Peyer's patch (tissue), 4 donors: ENCODE measurements at regions not wholly inside any gene's neighbourhood (a gene's known extent, or its start where the extent isn't known, plus 50 kb on each side); places are given as distances from the start of the nearest gene placed in this dataset.

Source experiments
- DNase-seq, 3 donors: peaks; one replicate each; pipeline ENCODE4 v3.0.0-alpha.2; 2017 to 2019
- H3K27ac ChIP-seq, 4 donors: fragments of 200-600 bp; sonication (generic); one replicate each; pipeline ENCODE4 v1.5.1; 2016 to 2019
- H3K27me3 ChIP-seq, 2 donors: fragments of 200-600 bp; sonication (generic); one replicate each; pipeline ENCODE4 v1.5.1; 2019
- H3K36me3 ChIP-seq, 3 donors: fragments of 200-600 bp; sonication (generic); one replicate each; pipeline ENCODE4 v1.5.1; 2016 to 2019
- H3K4me1 ChIP-seq, 4 donors: fragments of 200-600 bp; sonication (generic); one replicate each; pipeline ENCODE4 v1.5.1; 2016 to 2019
- H3K4me3 ChIP-seq, 4 donors: fragments of 200-600 bp; sonication (generic); 1 replicate in 3 of 4; 2 replicates in 1 of 4; pipeline ENCODE4 v1.5.1; 2016 to 2019; ENCODE audit warnings: mild to moderate bottlenecking in 1 of 4
- H3K9me3 ChIP-seq, 4 donors: fragments of 200-600 bp; sonication (generic); one replicate each; pipeline ENCODE4 v1.5.1; 2016 to 2019; ENCODE audit warnings: mild to moderate bottlenecking in 1 of 4
- POLR2A ChIP-seq, 2 donors: fragments of 450-650 bp; IDR thresholded peaks; one replicate each; pipeline ENCODE4 v1.5.1; 2017; ENCODE audit warnings: antibody characterized with exemption in 2 of 2, mild to moderate bottlenecking in 2 of 2, moderate library complexity in 2 of 2
- TF ChIP-seq, protein P1 (sequence below), 6 experiments: fragments of 450-650 bp in 4 of 6; fragments of 200-600 bp in 2 of 6; sonication (generic) in 1 of 6; IDR thresholded peaks; one replicate each; pipeline ENCODE4 v1.5.1; 2017 to 2019; ENCODE audit warnings: antibody characterized with exemption in 6 of 6, mild to moderate bottlenecking in 3 of 6, moderate library complexity in 1 of 6

DNA sequence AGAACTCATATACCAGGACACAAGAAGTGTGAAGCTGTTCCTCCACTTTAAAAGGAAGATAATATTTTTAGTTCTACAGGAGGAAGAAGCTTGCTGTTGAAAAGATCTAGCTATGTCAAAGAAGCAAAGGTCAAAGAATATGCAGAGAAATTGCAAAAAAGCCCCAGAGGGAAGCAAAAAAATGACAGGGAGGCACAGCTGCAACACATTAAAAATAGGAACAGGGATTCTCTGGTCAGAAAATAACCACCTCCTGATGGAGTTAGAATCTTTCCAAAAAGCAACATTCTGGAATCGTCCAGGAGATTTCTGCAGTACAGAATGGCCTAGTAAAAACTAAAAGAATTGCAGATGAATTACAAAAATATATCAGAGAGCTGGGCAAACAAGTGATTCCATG is 238.9 kb upstream of the PRMT6 start:
- DNase-seq: no peak

DNA sequence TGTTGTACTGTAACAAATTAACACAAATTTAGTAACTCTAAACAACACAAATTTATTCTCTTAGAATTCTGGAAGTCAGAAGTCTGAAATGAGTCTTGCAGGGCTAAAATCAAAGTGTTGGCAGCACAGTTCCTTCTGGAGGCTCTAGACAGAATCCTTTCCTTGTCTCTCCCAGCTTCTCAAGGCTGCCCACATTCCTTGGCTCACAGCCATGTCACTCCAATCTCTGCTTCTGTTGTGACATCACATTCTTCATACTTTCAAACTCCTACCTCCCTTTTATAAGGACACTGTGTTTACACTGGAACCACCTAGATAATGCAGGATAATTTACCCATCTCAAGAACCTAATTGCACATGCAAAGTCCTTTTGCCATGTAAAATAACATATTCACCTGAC is 225.0 kb upstream of the PRMT6 start:
- H3K27me3 ChIP-seq: no peaks in the 10 kb centered on the region
- H3K4me1 ChIP-seq: no peaks in the 10 kb centered on the region
- H3K4me3 ChIP-seq: no peak overlapping the region
- H3K36me3 ChIP-seq: no peaks in the 10 kb centered on the region
- DNase-seq: no peak
- no peak overlapping the region for H3K27ac ChIP-seq
- H3K9me3 ChIP-seq: no peaks in the 10 kb centered on the region
- TF ChIP-seq, protein P1, sequence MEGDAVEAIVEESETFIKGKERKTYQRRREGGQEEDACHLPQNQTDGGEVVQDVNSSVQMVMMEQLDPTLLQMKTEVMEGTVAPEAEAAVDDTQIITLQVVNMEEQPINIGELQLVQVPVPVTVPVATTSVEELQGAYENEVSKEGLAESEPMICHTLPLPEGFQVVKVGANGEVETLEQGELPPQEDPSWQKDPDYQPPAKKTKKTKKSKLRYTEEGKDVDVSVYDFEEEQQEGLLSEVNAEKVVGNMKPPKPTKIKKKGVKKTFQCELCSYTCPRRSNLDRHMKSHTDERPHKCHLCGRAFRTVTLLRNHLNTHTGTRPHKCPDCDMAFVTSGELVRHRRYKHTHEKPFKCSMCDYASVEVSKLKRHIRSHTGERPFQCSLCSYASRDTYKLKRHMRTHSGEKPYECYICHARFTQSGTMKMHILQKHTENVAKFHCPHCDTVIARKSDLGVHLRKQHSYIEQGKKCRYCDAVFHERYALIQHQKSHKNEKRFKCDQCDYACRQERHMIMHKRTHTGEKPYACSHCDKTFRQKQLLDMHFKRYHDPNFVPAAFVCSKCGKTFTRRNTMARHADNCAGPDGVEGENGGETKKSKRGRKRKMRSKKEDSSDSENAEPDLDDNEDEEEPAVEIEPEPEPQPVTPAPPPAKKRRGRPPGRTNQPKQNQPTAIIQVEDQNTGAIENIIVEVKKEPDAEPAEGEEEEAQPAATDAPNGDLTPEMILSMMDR (IDR thresholded peaks at IDR 0.05): no peak
- no peak for TF ChIP-seq POLR2A (IDR thresholded peaks at IDR 0.05)

More for the DNA sequence above, 238.9 kb upstream of the PRMT6 start:
- no peak for TF ChIP-seq POLR2A (IDR thresholded peaks at IDR 0.05)
- TF ChIP-seq, protein P1 (IDR thresholded peaks at IDR 0.05): no peak
- Histone ChIP-seq H3K4me1 (no peaks in the 10 kb centered on the region), H3K27ac (no peak overlapping the region), H3K4me3 (no peak overlapping the region), H3K36me3 (no peaks in the 10 kb centered on the region), H3K27me3 (no peaks in the 10 kb centered on the region), H3K9me3 (no peaks in the 10 kb centered on the region)

DNA sequence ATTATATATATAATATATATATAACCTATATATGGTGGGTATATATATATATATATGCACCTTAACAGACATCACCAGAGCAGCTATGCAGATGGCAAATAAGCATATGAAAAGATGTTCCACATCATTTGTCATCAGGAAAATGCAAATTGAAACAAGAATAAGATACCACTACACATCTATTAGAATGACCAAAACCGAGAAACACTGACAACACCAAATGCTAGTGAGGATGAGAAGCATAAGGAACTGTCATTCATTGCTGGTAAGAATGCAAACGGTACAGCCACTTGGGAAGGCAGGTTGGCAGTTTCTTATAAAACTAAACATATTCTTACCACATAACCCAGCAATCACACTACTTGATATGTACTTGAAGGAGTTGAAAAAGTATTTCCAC is 219.8 kb upstream of the PRMT6 start:
- Histone ChIP-seq H3K4me3 (no peak overlapping the region), H3K27ac (no peak overlapping the region), H3K4me1 (no peaks in the 10 kb centered on the region), H3K36me3 (no peaks in the 10 kb centered on the region), H3K27me3 (no peaks in the 10 kb centered on the region), H3K9me3 (no peaks in the 10 kb centered on the region)
- DNase-seq: no peak
- no peak for TF ChIP-seq POLR2A (IDR thresholded peaks at IDR 0.05)
- TF ChIP-seq, protein P1 (IDR thresholded peaks at IDR 0.05): no peak

DNA sequence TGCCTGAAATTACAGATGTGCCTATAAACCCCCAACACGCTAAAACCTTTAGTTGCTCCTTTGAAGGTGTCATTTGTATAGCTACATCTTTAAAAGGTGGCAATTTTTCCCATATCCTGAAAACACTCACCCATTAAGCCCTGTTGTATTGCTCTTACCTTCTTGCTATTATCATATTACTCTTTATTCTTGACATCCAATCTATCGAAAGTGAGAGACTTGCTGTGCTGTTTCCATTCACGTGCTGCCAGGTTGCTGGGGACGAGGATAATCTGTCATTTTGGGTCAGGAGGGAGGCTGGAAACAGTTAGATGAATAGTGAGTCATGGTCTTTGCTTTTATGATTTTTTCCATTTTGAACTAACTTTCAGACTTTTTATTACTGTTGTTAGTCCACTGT is 213.0 kb upstream of the PRMT6 start:
- TF ChIP-seq POLR2A (IDR thresholded peaks at IDR 0.05): no peak
- TF ChIP-seq, protein P1 (IDR thresholded peaks at IDR 0.05): no peak
- Histone ChIP-seq H3K36me3 (no peaks in the 10 kb centered on the region), H3K4me3 (no peak overlapping the region), H3K27me3 (no peaks in the 10 kb centered on the region), H3K9me3 (no peaks in the 10 kb centered on the region), H3K27ac (no peak overlapping the region), H3K4me1 (no peaks in the 10 kb centered on the region)
- DNase-seq: no peak

DNA sequence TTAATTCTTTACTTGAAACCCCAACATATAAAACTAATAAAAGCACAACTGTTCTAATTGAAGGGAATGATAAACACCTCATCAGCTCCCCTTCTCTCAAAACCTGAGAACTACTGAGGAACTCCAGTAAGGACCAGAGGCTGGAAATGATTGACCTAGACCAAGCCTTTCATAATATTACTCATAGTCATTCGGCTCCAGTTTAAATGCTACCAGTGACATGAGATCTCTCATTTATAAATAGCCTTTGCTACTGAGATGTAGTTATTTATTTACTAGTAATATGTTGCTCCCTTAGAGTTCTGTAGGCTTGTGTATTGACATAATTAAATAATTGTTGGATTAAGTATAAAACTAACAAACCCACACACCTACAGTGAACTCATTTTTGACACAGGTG is 209.8 kb upstream of the PRMT6 start:
- no peaks in the 10 kb centered on the region for H3K4me1 ChIP-seq
- H3K27ac ChIP-seq: no peak overlapping the region
- no peaks in the 10 kb centered on the region for H3K36me3 ChIP-seq
- H3K27me3 ChIP-seq: no peaks in the 10 kb centered on the region
- no peak for DNase-seq
- TF ChIP-seq, protein P1 (IDR thresholded peaks at IDR 0.05): no peak
- no peak for TF ChIP-seq POLR2A (IDR thresholded peaks at IDR 0.05)
- H3K9me3 ChIP-seq: no peaks in the 10 kb centered on the region
- no peak overlapping the region for H3K4me3 ChIP-seq

DNA sequence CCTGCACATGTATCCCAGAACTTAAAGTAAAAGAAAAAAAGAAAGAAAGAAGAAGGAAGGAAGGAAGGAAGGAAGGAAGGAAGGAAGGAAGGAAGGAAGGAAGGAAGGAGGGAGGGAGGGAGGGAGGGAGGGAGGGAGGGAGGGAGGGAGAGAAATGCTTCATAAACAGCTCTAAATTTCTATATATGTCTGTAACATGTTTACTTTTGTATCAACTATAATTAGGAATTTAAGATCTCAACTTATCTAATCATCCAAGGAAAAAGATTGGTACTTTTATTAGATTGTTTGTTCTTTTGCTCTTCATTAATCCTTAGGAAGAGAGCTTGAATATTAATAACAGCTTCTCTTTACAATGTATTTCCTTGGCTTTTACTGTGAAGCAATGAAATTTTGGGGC is 195.4 kb upstream of the PRMT6 start:
- TF ChIP-seq POLR2A (IDR thresholded peaks at IDR 0.05): no peak
- no peak overlapping the region for H3K27ac ChIP-seq
- H3K27me3 ChIP-seq: no peaks in the 10 kb centered on the region

More for the DNA sequence above, 195.4 kb upstream of the PRMT6 start:
- H3K36me3 ChIP-seq: no peaks in the 10 kb centered on the region
- no peaks in the 10 kb centered on the region for H3K4me1 ChIP-seq
- DNase-seq: no peak
- H3K9me3 ChIP-seq: no peaks in the 10 kb centered on the region
- no peak overlapping the region for H3K4me3 ChIP-seq
